Left cardiac atrium (tissue), 4 donors: ENCODE measurements at regions not wholly inside any gene's neighbourhood (a gene's known extent, or its start where the extent isn't known, plus 50 kb on each side); places are given as distances from the start of the nearest gene placed in this dataset.

Source experiments
- ATAC-seq, 2 donors: fragments of 200-7000 bp; cut with Tn5 transposase; one replicate each; pipeline ENCODE4 v1.9.1; 2020; ENCODE audit warnings: mild to moderate bottlenecking in 2 of 2, moderate library complexity in 2 of 2
- DNase-seq: peaks from one replicate; pipeline ENCODE4 v3.0.0-alpha.2; 2020
- intact Hi-C, 2 donors: fragments of 100-400 bp; cut with DNase I; formaldehyde crosslinking; loops; one replicate each; pipeline versions ENCODE4 v1.14.1 to v1.15.1; 2022 to 2023
- donor health status: DM: no; HTN: yes; CAD: no.
- donor health status: DM: no; HTN: yes; CAD: no; lungs with severe emphysema.
- donor health status: DM: yes; HTN: yes; CAD: no.
- donor health status: Dilated cardiomyopathy.

DNA sequence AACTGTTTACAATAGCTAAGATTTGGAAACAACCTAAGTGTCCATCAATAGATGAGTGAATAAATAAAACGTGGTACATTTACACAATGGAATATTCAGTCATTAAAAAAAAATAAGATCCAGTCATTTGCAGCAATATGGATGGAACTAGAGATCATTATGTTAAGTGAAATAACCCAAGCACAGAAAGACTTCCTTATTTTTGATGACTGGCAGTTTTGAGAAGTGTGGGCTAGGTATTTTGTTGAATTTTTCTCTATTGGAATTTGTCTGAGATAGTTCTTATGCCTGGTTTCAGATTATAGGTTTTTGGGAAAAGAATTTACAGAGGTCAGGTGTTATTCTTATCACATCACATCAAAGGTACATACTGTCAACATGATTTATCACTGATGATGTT is 293.8 kb upstream of the ARSJ start:
- DNase-seq (no peak), ATAC-seq (no peak)
- intact Hi-C loops, result no loop called here

DNA sequence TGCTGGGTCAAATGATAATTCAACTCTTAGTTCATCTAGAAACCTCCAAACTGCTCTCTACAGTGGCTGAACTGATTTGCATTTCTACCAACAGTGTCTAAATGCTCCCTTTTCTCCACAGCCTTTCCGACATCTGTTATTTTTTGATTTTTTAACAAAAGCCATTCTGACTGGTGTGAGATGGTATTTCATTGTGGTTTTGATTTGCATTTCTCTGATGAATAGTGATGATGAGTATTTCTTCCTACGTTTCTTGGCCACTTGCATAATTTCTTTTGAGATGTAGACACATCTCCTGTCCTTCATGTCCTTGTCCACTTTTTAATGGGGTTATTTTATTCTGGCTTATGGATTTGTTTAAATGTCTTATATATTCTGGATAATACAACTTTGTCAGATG is 298.2 kb upstream of the ARSJ start:
- ATAC-seq (no peak), DNase-seq (no peak)
- intact Hi-C loops, result no loop called here

GRCh38 chr4:114279066-114279465 is 299.6 kb upstream of the ARSJ start:
- intact Hi-C loops, result no loop called here
- DNase-seq, result no peak

DNA sequence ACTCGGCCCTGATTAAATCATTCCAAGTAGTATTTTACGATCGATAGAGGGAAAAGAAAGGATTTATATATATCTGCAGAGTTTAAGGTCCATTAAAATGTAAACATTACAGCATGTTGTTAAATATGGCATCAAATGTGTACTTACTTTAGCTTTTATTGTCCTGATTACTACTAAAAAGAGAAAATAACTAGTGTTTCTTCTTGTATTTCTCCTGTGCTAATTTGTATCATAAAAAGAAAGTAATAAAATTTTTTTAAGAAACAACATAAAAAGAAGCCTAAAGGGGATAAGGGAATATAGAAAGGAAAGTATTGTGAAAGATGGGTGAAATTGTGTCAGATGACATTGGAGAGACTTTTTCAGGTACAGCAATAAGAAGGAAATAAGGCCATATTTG is 300.3 kb upstream of the ARSJ start:
- intact Hi-C loops, result no loop called here
- no peak for ATAC-seq
- DNase-seq, result no peak

More at GRCh38 chr4:114279066-114279465, 299.6 kb upstream of the ARSJ start:
- ATAC-seq, result no peak

DNA sequence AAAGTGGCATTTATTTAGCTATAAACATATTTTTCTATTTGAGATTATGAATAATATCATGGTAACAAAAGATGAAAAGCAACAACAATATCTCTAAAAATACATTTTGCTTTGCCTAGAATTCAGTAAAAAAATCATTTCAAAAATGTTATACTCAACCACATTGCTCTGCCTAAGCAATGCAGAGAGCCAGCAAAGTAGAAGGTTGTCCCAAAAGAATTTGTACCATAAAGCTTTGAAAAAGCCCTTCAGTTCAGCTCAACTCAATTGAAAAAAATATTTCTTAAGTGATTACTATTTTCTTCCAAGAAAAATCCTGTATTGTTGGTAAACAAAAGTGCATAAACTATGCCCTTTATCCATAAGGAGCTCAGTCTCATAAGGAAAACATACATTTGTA is 301.2 kb upstream of the ARSJ start:
- DNase-seq (no peak), ATAC-seq (no peak)
- intact Hi-C loops, result no loop called here

DNA sequence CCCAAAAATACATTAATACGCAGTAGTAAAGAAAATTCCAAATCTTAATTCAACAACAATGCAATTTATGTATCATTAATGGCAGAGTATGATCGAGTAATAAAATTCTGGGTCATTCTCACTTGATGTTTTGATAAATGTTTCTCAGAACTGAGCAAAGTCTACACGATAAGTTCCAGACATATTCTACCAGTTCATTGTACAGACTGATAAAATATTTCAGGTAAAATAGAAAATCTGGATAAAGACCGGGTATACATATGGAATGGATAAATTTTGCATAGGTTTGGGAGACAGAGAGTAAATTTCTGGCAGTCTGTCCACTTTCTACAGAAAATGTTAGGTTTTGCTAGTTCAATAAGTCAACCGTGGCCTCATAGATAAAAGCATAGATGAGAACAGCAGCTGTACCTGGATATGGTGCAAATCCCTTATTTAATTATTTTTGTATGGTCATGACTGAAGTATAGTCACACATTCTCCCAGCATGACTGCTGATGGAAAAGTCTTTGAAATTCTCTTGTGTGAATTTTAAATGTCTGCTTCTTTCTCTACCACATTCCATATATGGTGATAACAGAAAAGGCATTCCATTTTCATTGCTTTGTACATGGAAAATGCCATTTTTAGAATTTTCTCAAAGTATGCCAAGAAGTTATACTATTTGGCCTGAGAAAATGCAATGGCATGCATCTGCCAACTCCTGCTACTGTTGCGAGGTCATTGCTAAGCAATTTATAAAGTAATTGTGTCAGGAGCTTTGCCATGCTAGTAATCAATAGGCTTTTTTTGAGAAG is 301.9 kb upstream of the ARSJ start:
- DNase-seq (no peak), ATAC-seq (no peak)
- intact Hi-C loops, result no loop called here

- intact Hi-C loops, result no loop called here
- DNase-seq, result no peak
- ATAC-seq, result no peak
These were observed 303.5 kb upstream of the ARSJ start for GRCh38 chr4:114282937-114283336.

DNA sequence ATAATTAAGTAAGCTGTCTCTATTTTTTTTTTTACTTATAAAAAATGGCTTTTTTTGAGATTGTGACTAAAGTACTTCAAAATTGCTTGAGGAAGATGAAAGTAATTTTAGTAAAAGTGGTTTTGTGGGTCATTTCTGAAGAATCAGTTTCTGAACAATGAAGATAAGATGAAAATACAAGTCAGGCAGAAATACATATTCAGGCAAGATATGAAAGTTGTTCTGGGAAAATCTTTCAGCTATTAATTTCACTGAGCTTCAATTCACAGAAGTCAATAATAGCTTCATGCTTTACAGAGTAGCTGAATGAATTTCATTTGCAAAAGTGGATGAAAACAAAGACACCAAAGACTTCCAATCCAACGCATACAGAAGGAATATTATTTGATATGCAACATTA is 305.2 kb upstream of the ARSJ start:
- DNase-seq, result no peak
- intact Hi-C loops, result no loop called here
- ATAC-seq, result no peak

DNA sequence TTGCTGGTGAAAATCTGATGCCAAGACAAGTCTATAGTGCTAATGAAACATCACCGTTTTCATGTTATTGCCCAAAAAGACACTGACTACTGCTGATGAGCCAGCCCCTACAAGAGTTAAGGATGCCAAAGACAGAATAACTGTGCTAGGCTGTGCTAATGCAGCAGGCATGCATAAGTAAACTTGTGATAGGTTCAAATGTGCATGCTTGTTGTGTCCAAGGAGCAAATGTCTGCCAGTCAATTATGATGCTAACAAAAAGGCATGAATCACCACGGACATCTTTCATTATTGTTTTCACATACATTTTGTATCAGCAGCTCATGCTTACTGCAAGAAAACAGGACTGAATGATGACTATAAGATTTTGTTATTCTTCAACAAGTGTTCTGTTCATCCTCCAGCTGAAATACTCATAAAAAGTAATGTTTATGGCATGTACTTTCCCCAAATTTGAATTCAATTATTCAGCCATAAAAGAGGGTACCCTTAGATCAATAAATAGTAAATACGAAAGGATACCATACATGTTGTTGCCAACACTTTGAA is 306.9 kb upstream of the ARSJ start:
- intact Hi-C loops, result no loop called here
- no peak for ATAC-seq
- DNase-seq, result no peak

GRCh38 chr4:114287079-114287696 is 307.7 kb upstream of the ARSJ start:
- no peak for DNase-seq
- no peak for ATAC-seq
- intact Hi-C loops, result no loop called here

DNA sequence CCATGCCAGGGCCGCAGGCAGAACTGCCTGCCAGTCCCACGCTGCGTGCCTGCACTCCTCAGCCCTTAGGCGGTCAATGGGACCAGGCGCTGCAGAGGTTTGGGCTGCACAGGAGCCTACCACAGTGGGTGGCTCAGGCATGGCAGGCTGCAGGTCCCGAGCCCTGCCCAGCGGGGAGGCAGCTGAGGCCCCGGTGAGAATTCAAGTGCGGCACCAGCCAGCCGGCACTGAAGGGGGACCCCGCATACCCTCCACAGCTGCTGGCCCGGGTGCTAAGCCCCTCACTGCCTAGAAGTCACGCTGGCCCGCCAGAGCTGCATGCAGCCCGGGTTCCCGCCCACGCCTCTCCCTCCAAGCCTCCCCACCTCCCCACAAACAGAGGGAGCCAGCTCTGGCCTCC is 302.5 kb upstream of the UGT8 start:
- no peak for ATAC-seq
- no peak for DNase-seq
- intact Hi-C loops, result no loop called here

DNA sequence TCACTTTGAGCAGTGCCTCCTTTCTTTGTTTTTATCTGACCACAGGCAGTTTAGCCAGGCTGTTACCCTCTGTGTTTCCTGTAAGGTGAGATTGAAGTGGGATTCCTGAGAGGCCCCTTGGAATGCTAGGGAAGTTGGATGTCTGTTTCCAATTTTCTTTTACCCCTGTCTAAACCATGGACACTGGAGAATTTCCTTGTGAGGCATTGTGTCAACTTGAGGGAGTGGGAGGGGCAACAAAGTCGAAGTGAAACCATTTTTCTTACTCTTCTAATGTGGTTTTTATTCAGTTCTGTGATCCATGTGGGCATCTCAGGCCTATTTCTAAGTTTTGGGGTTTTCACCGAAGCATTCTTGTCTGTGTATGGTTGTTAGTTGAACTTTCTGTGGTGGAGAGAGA is 296.1 kb upstream of the UGT8 start:
- ATAC-seq (no peak), DNase-seq (no peak)
- intact Hi-C loops, result no loop called here

- intact Hi-C loops, result no loop called here
- DNase-seq (no peak), ATAC-seq (no peak)
These were observed 294.6 kb upstream of the UGT8 start for GRCh38 chr4:114304046-114304445.

- no peak for ATAC-seq
- intact Hi-C loops, result no loop called here
- DNase-seq, result no peak
These were observed 294.0 kb upstream of the UGT8 start for GRCh38 chr4:114304567-114304966.

- intact Hi-C loops, result no loop called here
- DNase-seq (no peak), ATAC-seq (no peak)
These were observed 291.7 kb upstream of the UGT8 start for GRCh38 chr4:114306946-114307345.

- DNase-seq, result no peak
- intact Hi-C loops, result no loop called here
- no peak for ATAC-seq
These were observed 288.2 kb upstream of the UGT8 start for GRCh38 chr4:114310296-114310925.

DNA sequence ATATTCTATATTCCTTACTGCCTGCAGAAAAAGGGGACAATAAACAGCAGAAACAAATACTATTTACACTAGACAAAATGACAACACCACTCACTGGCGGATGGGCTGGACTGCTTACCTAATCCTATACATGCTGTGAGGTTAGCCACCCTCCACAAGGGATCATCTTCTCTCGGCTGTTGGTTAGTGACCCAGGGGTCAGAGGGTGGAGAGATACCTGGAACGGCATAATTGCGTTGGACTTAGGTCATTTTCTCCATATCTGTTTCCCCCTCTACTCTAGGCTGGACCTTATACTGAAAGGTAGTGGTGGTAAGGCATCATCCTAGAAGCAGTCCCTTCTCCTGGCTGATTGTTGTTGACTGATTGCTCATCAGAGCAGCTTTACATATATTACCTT is 286.8 kb upstream of the UGT8 start:
- ATAC-seq, result no peak
- intact Hi-C loops, result no loop called here
- no peak for DNase-seq

DNA sequence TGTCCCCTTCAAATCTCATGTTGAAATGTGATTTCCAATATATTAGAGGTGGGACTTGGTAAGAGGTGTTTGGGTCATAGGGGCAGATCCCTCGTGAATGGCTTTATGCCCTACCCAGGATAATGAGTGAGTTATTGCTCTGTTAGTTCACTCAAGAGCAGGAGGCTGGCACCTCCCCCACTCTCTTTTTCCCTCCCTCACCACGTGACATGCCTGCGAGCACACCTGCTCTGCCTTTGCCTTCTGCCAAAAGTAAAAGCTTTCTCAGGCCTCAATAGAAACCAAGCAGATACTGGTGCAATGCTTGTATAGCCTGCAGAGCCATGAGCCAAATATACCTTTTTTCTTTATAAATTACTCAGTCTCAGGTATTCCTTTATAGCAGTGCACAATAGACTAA is 286.3 kb upstream of the UGT8 start:
- intact Hi-C loops, result no loop called here
- DNase-seq (no peak), ATAC-seq (no peak)

- no peak for DNase-seq
- ATAC-seq, result no peak
- intact Hi-C loops, result no loop called here
These were observed 281.8 kb upstream of the UGT8 start for GRCh38 chr4:114316789-114317188.

GRCh38 chr4:114317564-114317963 is 281.0 kb upstream of the UGT8 start:
- DNase-seq, result no peak
- ATAC-seq, result no peak
- intact Hi-C loops, result no loop called here

GRCh38 chr4:114318309-114318708 is 280.3 kb upstream of the UGT8 start:
- DNase-seq, result no peak
- ATAC-seq, result no peak
- intact Hi-C loops, result no loop called here
